ENCODE measurements at regions not wholly inside any gene's neighbourhood (a gene's known extent, or its start where the extent isn't known, plus 50 kb on each side); places are given as distances from the start of the nearest gene placed in this dataset.

DNA sequence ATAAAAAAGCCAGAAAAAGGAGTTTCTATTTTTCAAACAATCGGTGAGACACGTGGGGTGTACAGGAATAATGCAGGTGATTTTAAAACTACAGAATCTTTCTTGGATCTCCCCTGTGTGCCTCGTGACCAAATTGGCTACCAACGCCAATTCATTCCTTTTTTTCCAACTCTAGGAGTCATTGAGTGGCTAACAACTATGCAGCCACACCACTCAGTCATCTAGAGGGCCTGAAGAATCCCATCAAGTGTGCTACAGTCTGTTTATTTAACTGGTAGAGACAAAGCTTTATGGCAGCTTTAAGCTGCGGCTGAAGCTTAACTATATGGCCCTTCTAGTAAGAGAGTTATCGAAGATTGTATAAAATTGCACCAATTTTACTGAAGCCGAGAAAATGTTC, 113.1 kb upstream of the NIPBL start:
- TF ChIP-seq, protein P1, sequence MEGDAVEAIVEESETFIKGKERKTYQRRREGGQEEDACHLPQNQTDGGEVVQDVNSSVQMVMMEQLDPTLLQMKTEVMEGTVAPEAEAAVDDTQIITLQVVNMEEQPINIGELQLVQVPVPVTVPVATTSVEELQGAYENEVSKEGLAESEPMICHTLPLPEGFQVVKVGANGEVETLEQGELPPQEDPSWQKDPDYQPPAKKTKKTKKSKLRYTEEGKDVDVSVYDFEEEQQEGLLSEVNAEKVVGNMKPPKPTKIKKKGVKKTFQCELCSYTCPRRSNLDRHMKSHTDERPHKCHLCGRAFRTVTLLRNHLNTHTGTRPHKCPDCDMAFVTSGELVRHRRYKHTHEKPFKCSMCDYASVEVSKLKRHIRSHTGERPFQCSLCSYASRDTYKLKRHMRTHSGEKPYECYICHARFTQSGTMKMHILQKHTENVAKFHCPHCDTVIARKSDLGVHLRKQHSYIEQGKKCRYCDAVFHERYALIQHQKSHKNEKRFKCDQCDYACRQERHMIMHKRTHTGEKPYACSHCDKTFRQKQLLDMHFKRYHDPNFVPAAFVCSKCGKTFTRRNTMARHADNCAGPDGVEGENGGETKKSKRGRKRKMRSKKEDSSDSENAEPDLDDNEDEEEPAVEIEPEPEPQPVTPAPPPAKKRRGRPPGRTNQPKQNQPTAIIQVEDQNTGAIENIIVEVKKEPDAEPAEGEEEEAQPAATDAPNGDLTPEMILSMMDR (IDR thresholded peaks at IDR 0.05; ENCODE audit: insufficient read depth, low read length, poor library complexity, severe bottlenecking), result no peak
- TF ChIP-seq EZH2phosphoT487 (conservative IDR thresholded peaks at IDR 0.05; ENCODE audit: low read length), result no peak
